NOMO-1 treated with dmso at 0.1 percent for 144 hours (cell line): ENCODE measurements at regions not wholly inside any gene's neighbourhood (a gene's known extent, or its start where the extent isn't known, plus 50 kb on each side); places are given as distances from the start of the nearest gene placed in this dataset.

Experiments used
- DNase-seq: peaks from one replicate; lab custom pipeline; 2025; ENCODE audit not compliant: unreplicated experiment; lab: John Stamatoyannopoulos, UW

DNA sequence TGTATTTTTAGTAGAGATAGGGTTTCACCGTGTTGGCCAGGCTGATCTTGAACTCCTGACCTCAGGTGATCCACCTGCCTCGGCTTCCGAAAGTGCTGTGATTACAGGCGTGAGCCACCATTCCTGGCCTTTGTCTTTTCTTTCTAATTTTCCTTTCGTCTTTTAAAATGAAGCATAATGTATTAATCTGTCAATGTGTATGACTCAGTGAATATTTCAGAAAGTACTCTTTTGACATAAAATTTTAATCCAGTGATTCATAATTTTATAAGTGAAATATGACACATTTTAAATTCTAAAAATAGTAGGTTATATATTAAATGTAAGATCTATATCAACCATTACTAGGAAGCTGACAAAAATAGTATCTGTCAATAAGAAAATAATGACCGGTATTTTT, 1059.0 kb upstream of the PRMT6 start:
- DNase-seq: no peak

DNA sequence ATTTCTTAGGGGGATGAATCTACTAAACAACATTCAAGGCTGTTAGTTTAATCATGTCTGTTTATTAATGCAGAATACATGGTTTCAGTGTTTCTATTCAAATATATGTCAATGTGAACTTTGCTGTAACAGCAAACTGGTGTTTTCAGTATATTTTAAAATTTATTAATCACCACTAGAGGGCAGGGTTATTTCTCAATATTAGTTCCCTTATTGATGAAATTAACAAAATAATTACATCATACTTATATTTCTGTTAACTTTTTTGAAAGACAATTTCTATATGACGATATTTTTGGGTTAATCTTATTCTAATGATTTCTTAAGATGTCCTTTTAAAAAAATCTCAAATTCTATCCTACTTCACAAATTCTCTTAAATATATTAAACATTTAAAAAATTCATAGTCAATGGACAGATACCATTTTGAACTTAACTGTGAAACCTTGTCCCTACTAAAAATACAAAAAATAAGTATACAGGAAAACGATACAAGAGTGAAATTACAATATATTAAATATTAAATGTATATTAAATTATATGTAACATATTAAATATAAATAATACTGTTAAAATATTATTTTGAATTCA, 1034.1 kb upstream of the PRMT6 start:
- no peak for DNase-seq

DNA sequence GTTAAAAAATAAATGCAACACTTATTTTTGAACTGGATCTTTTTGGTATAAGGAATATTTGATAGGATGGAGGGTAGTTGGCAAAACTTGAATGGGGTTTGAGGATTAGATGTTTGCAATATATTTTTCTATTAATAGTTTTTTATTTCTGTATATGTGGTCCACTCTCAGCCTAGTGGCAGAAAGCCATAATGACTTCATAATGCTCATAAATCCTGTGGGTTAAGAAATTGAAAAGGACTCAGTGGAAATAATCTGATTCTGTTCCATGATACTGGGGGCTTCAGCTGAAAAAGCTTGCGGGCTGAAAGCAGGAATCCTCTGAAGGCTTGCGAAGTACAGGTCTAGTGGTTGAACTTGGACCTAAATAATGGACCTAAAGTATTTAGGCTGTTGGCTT, 1028.6 kb upstream of the PRMT6 start:
- no peak for DNase-seq

DNA sequence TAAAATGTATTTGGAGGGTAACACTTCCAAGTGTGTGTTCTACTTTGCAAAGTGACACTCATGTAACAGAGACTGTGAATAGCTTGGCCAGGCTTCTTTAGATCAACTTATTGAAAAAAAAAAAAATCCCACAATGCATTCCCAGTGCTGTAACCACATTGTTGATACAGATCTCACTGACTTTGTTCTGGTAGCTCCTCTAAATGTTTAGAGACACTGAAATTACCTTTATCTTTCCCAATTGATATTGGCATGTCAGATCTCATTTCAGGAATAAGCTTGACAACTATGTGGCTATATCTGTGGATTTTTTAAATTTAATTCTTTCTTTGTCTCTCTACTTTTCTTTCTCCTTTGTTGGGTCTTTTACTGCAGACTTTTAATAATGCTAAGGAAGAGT, 1018.9 kb upstream of the PRMT6 start:
- no peak for DNase-seq

DNA sequence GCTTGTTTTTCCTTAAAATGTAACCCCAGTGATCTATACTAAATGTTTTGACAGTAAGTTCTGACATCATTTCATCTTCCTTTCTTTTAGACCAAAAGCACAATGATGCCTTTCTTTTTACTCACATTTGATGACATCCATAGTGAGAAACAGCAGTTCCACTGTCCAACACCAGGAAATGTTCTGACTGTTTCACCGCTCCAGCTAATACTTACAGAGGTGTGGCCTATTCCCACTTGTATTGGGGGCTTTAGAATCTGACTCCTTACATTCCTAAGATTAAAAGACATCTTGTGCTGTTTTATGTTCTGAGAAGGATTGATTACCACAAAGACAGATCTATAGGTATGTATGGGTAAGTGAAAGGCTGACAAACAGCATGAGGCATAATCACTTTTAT, 1018.2 kb upstream of the PRMT6 start:
- no peak for DNase-seq

DNA sequence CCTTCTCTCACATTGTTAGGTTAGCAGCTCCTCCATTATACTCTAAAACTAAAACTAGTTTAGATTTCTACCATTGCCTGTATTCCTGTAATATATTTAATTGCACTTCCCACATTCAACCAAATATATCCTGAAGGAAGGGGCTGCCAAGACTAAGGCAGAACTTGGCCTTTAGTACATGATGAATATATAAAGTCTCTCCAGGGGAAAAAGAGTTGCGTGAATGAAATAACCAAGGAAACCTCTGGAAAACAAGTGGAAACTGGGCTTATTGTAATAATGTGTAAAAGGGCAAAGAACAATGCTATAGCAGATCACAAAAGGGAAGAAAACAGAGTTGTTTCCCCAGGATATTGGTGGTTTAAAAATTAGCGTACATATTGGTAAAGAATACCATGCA, 1012.5 kb upstream of the PRMT6 start:
- no peak for DNase-seq

DNA sequence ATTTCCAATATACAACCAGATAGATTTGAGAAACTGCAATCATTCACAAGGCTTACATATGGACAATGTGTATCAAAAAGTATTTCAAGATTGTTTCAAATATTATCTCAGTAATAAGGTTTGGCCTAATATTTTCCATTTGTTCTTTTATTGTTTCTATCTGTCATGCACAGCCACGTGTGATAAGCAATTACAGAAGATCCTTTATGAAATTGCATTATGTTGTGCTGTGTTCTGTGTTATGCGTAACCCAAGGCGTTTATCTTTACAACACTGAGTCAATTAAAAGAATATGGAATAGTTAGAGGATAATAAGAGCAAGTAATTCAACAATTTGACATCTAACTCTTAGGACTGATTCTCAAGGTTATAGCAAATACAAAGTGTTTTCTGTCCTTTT, 1009.3 kb upstream of the PRMT6 start:
- no peak for DNase-seq

DNA sequence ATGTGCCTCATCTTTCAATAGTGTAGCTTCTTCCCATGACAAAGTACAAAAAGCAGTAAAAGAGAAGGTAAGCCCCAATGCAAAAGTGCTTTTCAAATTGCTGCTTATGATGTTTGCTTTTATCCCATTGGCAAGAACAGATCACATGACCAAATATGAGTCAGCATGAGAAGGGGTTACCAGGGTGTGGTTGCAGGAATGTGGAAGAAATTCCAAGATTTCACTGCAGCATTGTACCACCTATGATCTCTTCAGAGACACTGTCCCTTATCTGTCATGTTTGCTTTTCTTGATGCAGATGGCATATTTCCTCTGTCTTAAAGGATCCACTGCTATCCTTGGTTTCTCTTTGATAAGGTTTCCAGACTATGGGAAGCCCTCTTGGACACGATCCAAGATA, 1006.9 kb upstream of the PRMT6 start:
- no peak for DNase-seq

DNA sequence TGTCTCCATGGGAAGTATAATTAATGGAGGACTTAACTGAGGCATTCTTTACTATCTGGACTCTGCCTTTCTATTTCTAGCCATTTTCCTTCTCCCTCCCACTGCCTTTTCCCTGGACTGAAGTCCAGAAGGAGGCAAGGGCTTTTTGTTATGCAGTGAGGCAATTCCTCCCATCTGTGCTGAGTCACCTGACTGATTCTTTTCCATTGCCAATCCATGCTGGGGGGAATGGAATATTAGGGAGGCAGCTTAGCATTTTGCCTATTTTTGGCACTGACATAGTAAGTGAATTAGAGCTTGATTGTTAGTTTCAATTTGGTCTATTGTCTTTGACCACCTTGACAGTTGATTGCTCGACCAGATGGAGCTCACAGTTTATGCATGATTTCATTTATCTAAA, 1000.6 kb upstream of the PRMT6 start:
- DNase-seq: no peak

DNA sequence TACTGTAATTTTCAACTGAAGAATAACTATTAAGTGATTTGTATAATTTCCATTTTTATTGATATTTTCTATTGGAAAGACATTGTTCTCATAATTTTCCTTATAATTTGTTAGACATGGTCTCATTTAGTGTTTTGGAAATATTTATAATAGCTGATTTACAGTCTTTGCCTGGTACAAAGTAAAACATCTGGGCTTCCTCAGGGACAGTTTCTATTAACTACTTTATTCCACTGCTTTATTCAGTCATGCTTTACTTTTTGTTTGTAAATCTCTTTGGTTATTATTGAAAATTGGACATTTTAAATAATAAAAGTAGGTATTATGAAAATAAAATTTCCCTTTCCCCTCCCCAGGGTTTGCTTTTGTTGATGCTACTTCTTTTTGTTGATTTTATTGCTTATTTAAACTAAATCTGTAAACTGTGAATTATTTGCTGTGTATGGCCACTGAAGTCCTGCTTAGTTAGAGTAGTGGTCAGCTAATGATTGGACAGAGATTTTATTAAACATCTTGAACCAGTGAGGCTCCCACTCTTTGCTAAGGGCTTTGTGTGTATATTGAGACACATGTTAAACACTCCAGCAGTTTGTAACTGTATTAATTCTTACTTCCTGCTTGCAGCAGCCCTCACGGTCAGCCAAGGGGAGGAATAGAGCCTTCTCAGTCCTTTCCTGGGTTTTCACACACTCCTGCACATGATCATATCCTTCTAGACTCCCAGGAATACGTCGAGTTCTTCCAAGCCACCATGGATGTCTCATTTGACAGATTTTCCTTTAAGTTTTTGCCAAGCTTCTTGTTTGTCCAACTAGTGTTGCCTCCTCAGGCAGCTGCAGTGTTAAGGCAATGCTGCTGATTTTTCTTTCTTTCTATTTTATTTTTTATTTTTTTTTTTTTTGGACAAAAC, 994.6 kb upstream of the PRMT6 start:
- DNase-seq: no peak

DNA sequence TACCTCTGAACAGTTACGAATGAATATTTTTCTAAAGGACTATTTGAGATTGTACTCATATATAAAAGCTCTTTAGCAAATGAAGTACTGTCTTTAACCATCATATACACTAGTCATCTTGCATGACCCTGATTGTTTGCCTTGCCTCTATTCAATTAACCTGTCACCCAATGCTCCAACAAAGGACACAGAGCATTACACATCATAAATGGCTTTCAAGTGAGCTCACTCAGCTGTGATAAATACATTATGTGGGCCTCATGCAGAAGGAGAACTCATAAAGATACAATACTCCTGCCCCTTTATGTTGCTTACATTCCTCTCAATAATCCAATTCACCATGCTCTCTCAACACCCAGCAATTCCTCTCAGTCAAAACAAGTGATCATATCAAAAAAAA, 993.0 kb upstream of the PRMT6 start:
- no peak for DNase-seq

DNA sequence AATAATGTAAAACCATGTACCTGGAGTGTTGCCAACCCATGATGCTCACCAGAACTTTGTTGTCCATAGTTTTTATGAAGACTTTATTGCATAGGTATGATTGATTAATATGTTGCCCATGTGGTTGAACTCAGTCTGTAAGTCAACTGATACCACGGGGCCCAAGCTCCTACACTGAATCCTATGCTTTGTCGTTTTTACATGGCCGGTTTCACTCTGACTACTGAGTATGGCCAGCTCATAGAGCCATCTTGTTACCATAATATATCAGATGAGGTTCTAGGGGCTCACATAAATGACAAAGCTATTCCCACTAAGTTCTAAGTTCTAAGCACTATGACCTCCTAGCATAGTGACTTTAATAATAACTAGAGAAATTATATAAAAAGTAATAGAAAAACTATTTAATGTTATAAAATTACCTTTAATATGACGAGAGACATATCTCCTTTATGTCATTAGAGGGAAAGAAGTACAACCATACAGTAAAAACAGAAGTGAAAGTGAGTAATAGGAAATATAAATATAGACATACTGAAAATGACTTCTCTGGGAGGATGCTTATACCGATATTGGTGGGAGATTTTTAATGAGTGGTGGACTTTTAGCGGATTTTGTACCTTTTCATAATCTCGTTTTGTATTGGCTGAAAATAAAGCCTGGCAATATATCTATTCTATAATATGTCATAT, 983.4 kb upstream of the PRMT6 start:
- no peak for DNase-seq

DNA sequence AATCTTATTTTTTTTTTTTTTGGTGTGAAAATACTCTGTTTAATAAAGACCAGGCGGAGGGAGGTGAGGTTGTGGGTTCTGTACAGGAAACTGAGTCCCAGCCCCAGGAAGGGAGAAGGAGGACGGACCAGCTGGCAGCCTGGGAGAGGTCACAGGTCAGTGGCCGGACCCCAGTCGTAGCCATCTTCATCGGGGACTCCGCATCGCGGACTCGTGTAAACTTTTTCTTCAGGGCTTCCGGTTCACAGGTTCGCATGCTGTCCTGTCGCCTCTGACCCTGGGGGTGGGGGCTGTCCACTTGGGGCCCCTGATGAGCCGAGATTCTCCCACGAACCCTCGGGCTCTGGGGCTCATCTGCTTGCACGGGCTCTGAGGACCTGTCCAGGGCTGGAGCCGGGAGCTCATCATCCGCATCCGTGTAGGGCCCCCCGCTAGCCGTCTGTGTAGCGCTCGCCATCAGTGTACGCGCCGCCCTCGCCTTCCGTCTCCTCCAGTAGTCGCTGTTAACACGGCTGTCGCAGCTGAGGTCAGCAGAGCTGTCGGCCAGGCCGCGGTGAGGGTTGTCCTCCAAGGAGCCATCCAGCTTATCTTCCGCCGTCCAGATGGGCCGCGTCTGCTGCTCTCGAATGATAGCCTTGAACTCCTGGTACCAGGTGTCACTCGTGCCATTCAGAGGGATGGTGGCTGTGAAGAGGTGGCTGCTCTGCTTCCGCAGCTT, 975.7 kb upstream of the PRMT6 start:
- DNase-seq: no peak

DNA sequence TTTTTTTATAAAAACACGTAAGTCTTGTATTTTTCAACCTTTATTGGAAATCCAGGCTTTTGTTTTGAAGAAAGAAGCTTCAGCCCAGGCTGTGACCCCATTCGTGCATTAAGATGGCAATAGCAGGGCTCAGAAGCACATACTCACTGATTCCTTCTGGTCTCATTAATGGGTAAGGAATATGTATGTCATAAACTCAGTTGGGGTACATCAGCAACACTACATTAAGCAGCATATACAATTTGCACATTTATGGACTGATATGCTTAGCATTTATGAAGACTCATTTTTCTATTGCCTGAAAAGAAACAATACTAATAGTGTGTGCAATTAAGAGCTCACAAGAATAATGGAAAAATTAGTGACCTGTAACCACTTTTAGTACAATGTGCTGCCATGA, 945.4 kb upstream of the PRMT6 start:
- DNase-seq: no peak

DNA sequence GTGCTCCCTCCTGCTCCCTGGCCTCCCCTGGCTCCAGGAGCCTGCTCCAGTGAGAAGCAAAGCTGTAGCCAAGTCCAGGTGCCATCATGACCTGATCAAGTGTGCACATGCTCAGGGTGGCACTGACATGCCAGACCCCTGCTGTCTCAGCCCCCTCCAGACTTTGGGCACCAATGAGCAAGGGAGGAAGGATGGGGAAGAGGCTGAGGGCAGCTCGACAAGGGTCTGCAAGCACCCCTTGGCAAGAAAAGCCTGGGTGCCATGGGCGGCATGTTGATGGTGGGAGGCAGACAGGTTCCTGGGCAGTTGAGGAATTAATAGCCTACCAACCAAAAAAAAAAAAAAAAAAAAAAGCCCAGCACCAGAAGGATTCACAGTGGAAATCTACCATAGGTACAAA, 942.6 kb upstream of the PRMT6 start:
- no peak for DNase-seq

DNA sequence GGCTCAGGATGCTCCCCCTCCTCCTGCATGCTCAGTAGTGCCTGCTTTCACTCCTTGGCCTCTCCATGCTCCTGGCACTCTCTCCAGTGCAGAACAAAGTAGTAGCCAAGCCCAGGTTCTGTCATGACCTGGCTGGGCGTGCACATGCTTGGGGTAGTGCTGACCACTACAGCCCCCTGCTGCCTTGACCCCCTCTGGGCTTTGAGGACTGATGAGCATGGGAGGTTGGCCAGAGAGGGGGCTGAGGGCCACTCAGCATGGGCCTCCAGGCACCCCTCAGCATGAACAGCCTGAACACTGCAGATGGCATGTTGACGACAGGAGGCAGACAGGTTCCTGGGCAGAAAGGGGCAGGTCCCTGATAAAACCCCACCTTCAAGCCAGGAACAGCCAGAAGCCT, 935.7 kb upstream of the PRMT6 start:
- no peak for DNase-seq

DNA sequence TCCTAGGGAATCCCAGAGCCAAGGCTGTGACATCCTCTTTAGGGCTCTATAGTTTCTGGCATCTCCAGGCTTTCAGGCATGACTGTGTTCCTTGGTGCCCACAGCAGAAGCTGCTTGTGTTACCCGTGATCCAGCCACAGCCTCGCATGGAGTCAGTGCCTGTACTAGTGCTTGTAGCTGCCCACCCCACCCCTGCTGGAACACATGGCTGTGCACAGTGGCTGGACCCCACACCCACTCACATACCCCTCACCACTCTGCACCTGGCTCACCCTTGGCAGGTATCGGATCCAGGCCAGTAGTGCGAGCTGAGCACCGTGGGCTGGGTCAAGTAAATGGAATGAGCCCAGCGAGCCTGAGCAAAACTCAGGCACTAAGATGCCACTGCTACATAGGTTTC, 934.7 kb upstream of the PRMT6 start:
- DNase-seq: no peak

DNA sequence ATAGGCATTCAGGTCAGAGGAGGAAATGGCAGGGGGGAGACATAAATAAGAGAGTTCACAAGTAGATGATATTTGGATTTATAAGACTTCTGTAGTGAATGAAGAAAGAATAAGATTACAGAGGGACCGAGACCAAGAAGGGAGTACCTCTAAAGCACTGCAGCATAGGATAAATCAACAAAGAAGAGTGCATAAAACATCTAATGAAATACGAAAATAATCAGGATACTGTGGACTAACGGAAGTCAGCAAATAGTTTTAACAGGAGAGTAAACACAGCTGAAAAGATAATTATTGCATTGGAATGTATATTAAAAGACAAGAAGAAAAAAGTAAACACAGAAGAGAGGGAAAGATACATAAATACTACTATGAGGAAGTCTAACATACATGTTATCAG, 921.9 kb upstream of the PRMT6 start:
- no peak for DNase-seq

DNA sequence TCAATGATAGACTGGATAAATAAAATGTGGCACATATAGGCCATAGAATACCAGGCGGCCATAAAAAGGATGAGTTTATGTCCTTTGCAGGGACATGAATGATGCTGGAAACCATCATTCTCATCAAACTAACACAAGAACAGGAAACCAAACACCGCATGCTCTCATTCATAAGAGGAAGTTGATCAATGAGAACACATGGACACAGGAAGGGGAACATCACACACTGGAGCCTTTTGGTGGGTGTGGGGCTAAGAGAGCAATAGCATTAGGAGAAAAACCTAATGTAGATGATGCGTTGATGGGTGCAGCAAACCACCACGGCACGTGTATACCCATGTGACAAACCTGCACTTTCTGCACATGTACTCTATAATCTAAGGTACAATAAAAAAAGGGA, 883.4 kb upstream of the PRMT6 start:
- DNase-seq: no peak

DNA sequence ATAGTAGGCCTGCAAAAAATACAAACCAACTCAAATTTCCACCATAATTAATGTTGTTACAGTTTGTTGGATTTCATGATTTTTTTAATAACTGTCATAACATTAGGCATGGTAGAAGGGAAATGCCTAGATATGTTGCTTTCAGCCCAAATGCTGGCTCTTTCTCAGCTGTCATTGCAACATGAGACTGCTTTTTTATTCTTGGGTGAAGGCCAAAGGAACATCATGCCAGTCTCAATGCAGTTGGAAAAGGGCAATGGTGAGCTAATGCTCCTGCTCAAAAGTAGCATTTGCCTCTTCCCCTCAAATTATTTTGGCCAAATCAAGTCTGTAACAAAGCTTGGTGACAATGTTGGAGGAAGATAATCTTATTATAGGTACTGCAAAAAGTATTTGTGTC, 877.7 kb upstream of the PRMT6 start:
- no peak for DNase-seq

DNA sequence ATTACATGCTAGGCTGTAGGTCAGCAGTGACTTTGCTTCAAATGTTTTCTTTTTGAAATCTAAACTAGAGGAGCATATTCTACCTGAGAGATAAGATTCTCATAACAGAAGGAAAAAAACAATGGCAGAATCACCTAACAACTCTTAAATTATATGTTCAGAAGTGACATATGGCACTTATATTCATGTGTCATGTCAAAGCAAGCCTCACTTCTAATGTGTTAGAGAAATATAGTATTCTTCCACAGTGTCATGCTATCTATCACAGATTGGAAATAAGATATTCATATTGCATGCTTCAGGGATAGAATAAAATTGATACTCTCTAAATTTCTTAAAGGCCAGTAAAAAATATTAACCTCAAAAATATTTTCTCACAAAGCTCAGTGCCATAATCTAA, 874.6 kb upstream of the PRMT6 start:
- no peak for DNase-seq

DNA sequence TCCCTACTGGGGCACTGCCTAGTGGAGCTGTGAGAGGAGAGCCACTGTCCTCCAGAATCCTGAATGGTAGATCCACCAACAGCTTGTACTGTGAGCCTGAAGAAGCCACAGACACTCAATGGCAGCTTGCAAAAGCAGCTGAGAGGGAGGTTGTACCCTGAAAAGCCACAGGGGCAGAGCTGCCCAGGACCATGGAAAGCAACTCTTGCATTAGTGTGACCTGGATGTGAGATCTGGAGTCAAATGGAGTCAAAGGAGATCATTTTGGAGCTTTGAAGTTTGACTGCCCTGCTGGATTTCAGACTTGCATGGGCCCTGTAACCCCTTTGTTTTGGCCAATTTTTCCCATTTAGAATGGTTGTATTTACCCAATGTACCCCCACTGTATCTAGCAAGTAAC, 871.4 kb upstream of the PRMT6 start:
- DNase-seq: no peak
